ENCODE measurements at regions not wholly inside any gene's neighbourhood (a gene's known extent, or its start where the extent isn't known, plus 50 kb on each side); places are given as distances from the start of the nearest gene placed in this dataset.

DNA sequence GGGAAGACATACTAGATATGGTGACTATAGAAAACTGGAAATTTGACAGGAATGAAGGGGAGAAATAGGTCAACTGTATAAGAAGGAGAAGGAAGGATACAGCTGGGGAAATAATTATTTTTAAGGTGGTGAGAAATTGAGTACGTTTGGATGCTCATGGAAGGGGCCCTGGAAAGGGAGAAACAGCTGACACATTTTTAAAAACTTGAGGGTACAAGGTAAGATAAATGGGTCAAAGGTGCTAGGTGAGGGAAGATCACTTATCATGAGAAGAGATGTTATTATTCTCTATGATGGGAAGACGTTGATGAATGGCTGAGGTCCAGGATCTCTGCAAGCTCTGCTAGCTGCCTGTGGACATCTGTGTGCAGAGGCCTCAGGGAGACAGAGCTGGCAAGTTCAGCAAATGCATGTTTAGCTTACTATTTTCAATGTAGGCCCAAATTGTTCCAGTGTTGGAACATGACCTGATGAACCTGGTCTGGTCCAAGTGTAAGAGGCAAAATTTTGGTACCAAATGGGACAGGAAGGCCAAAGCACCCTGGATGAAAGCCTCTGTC is 181.7 kb downstream of the MTRR start:
- no peak for DNase-seq (ENCODE audit: low read depth)

DNA sequence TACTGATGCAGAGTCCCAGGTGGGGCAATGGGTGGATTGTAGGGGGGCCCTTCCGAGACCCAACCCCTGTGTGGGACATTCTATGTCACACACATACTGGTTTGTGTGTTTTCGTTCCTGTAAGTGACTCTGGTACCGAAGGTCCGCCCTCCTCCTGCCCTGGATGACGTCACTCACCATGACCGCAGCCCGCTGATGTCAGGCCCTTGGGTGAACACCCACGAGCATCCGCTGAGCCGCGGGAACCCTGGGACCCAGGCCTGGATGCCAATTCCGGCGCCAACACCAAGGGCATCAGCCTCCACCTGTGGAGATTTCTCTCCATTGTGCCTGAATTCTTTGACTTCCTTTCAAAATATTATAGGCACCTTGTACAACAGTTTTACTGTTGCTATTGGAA is 184.3 kb downstream of the MTRR start:
- no peak for DNase-seq (ENCODE audit: low read depth)

DNA sequence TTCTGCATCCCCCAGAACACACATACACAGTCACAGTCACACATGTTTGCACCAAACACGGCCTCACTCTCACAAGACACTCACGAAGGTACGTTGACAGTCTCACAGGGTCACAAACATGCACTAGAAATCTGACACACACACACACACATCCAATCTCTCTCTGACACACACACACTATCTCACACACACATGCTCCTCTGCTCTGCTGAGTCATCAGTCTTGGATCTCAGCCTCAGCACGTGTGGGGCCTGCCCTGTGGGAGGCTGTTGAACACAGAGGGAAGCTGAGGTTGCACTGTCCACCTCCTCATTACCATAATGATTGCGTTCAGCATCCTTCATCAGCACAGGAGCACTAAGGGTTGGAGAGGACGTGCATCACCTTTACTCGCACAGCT is 188.8 kb downstream of the MTRR start:
- DNase-seq (ENCODE audit: low read depth): no peak

DNA sequence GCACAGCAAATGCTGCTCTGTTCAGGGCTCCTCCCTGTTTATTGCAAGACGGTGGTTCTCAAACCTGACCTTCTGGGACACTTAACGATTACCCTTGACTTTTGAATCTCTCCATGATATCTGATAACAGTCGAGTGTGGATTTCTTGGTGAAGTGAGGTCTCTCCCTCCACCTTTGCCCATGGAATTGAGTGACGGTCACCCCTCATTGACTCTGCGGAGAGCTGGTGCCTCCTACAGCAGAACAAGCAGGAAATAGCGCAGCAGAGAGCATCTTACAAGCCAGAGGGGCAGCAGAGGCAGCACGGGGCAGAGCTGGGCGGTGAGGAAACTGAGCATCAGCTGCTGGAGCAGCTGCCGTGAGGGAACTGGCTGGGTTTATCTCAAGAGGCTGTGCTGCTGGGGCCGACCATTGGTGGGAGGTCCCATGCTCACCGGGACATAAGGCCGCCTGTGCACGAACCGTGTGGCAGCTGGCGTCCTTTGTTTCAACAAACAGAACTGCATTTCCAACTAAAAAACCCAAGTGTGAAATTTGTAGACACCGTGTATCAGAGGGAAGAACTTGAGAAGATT is 189.8 kb downstream of the MTRR start:
- DNase-seq (ENCODE audit: low read depth): no peak

DNA sequence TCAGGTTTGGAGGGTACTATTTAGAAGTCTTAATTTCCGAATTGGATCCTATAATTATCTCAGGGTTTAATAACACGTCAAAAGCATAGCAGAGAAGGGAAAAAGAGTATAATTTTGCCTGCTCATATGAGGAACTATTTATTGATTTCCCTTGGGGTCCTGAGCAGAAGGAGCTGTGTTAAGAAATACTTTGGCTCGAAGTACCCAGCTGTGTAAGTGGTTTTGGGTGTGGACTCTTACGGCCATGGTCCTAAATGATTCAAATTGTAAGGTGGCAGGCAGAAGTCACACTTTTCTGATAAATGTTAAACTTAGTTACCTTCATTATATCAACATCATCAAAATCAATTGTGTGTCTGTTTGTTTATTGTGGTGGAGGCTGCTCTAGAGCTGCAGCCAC is 190.4 kb downstream of the MTRR start:
- DNase-seq (ENCODE audit: low read depth): no peak

DNA sequence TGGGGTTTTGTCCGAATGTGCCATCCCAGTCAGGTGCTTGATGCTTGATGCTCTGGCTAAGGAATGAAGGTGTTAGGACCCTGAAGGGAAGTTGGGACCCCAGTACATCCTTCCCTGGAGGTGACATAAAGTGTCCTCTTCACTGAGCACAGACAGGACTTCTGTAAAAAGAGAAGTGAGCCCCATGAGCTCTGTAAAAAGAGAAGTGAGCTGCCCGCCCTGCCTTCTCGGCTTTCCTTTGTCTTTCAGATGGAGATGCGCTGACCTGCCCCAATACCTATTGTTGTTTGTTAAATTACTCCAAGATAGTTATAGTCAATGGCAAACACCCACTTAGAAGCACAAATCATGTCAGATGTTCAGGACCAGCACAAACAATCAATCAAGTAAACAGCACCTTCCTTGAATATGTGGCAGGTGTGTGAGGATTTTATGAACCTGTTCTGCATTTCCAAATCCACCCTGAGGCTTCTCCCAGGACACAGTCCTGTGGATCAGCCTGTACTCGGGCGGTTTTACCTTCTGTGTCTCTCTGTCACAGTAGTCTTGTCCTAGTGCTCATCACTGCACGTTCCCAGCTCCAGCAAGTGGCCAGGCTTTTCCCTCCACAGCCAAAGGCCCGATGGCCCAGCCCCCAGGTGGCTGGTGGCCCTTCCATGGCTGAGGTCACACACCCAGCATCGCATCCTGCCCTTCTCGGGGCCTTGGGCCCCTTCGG is 191.4 kb downstream of the MTRR start:
- DNase-seq (ENCODE audit: low read depth): no peak

DNA sequence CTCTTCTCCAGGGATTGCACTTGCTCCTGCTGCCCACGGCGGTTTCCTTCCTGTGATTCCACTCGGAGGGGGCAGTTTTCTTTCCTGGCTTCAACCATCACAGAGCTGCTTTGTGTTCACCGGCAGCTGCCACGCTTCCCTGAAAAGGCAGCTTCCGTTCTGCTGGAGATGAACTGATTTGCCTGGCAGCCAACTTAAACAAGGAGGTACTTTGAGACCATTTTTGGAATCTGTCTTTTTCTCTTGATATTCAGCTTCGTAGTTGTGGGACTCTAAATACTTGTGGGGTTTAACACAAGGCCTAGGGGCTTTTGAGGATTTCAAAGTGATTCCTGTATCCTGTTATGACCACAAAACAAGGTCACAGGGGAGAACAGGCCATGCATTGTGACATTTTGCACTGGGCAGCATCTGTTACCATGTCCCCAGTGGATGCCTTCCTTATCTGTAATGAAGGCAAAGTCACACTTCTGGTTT is 192.0 kb downstream of the MTRR start:
- peak; percentile 38 for DNase-seq (ENCODE audit: low read depth)

DNA sequence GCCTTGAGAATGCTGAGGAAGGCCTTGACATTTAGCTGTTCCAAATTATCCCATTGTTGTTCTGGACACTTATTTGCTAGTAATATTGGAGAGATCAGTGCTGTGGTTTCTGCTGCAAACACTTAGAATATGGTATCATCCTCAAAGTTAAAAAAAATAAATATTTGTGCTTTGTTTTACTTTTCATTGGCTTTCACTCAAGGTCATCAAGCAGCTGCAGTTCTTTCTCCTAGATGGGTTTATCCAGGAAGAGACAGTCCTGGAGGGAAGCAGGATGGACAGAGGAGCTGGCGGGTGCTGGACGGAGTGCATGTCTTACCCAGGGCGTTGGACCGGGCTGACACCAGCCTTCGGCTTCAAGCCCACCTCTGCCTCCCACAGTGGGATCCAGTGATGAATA is 193.6 kb downstream of the MTRR start:
- no peak for DNase-seq (ENCODE audit: low read depth)

DNA sequence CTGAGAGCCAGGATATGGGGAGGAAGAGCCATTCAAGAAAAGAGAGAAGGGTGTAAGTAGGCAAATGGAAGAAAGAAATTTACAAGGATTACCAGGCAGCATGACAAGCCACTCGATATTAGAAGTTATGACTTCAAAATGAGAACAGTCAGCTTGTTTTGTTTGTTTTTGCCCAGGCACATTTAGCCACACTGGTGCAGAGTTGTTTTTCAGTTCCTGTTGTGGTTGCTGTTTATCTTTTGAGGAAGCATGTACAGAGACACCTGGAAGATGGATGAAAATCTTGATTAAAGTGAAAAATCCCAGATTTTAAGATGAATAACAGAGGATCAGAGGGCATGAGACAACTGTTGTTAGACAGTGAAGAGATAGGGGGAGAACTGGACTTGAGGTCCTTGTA is 199.1 kb downstream of the MTRR start:
- no peak for DNase-seq (ENCODE audit: low read depth)

DNA sequence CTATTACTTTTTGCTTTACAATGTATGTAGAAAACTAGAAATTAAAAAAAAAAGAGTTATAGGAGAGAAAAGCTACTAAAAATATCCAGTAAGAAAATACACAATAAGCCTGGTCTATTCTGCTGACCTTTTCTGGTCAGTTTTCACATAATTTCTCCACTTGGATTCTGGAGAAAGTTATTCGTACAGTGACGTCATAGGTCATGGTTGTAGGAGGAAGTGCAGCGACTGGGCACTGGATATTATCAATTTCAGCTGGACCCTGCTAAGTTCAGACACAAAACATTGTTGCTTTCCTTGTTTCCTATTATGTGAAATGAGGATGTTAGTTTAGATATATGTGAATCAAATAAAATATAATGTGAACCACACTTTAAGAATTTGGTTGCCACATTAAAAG is 201.2 kb downstream of the MTRR start:
- no peak for DNase-seq (ENCODE audit: low read depth)

DNA sequence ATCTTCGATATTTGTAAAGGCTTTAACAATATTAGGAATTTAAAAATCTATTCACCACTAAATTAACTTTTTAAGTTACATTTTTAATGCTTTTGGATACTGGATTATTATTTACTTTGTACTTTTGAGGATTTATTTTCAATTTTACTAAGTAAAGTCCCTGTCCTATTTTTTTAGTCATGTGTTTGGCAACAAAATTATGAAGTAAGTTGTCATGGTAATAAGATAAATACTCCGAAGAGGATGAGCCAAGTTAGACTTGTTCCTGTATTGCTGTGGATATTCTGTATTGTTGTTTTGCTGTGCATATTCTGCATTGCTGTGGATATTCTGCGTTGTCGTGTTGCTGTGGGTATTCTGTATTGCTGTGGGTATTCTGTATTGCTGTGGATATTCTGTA is 210.1 kb downstream of the MTRR start:
- no peak for DNase-seq (ENCODE audit: low read depth)

DNA sequence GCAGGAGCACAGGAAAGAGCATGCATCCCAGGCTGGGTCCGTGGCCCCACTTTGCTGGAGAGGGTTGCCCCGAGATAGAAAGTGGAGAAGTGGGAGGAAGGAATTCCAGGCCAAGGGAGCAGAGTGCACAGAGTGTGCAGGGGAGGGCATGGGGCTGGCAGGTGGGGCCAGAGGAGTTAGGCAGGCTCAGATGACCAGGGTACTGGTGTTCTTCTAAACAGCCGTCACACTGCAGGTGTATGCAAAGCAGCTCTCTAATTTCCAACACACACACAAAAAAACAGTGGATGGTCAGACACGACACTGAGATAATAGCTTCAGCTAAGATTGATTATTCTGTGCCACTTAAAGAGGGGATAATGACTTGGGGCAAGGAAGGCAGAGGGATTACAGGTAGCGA is 212.2 kb downstream of the MTRR start:
- no peak for DNase-seq (ENCODE audit: low read depth)

DNA sequence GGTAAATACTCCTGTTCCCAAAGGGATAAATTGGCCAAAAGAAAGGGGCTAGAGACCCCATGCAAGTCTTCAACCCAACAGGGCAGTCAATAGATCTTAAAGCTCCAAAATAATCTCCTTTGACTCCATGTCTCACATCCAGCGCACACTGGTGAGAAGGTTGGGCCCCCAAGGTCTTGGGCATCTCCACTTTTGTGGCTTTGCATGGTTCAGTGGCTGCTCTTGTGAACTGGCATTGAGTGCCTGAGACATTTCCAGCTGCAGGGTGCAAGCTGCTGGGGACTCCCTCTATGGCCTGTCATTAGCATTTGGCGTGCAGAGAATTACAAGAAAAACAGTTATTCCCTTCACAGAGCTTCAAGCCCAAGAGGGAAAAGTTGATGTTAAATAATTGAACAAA is 224.7 kb downstream of the MTRR start:
- DNase-seq (ENCODE audit: low read depth): no peak

DNA sequence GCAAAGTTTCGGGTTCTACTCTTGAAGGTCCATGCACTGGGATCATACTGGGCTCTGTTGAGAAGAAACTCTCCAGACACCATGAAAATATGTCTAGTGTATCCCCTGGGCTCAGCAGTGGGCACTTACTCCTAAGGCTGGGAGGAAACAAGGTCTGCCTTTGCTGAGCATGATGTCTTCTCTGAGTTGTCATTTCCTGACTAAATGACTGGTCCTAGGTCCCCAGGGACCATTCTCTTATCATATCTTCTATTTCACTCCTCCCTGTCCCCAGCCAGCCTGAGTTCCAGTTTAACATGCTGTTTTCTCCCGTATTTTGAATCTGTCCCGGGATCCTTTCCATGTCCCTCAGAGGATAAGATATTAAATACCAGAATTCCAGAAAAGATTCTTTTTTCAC is 225.4 kb downstream of the MTRR start:
- DNase-seq (ENCODE audit: low read depth): no peak

DNA sequence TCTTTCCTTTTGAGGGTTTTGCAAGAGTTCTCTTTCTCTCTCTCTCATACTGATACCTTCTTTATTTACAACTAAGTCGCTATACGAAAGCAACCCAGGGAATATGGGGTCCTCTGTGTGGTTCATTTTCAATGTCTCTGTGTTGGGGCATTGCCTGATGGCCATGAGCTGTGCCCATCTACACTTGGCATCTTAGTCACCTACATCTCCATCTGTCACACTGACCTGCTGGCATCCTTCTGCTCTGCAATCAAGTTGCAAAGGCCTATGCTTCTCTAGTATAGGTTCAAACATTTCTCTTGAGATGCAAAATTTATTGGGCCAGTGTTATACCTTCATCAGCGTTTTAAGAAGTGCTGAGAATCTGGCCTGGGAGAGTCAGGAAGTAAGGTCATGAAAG is 228.2 kb downstream of the MTRR start:
- DNase-seq (ENCODE audit: low read depth): no peak

DNA sequence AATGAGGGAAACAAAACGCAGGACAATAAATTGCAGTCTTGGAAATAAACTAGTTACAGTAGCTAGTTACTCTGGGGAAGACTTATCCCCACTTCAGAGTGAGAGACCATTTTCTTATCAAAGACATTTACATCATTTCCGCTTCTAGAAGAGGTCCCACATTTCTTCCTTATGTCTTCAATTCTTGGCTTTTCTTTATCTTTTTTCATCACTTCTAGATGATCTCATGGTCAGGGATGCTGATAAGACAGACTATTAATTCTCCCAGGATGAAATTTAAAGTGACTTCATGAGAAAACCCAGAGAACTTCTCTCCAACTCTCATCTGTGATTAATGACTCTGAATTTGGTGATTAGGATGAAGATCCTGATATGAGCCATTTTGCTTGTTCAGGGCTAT is 229.1 kb downstream of the MTRR start:
- no peak for DNase-seq (ENCODE audit: low read depth)

DNA sequence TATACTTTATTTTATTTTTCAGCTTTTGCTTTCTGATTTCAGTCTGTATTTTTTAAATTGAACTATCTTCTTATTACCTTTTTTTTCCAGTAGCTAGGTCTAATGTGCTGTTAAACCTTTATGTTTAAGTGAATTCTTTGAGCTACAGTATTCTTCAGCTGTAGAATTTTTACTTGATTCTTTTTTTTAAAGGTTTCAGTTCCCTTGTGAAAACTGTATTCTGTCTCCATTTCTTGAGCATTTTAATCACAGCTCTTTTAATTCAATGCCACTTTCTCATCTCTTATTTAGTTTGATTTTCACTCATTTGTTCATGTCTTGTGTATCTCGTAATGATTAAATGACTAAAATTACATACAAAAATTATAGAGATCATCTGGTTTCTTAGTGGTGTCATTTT is 233.8 kb downstream of the MTRR start:
- no peak for DNase-seq (ENCODE audit: low read depth)

DNA sequence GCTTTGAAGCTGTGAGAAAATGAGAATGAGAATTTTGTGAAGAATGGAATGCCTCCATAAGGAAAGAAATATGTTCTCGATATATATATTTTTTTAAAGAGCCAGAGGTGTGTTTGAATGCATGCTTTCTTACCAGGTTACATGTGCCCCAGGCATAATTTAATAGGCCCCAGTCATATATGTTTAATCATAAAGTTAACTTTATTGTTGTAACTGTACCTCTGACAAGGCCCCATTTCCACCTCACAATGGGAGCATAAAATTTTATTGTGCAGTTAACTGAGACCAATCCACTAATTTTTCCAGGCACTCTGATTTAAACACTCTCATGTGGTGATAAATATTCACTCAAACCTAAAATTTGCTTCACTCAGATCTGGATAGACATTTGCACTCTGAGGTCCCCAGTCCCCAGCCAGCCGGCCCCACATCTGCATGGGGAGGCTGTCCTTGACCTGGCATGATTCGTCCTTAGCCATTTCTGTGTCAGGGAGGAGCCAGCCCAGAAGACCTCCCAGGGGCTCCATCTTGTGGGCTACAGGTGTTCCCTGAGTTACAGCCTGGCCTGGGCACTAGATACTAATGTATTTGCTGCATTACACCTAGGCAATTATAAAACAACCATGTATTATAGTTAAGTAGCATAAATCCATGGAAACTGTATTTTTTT is 245.8 kb downstream of the MTRR start:
- DNase-seq (ENCODE audit: low read depth): no peak

DNA sequence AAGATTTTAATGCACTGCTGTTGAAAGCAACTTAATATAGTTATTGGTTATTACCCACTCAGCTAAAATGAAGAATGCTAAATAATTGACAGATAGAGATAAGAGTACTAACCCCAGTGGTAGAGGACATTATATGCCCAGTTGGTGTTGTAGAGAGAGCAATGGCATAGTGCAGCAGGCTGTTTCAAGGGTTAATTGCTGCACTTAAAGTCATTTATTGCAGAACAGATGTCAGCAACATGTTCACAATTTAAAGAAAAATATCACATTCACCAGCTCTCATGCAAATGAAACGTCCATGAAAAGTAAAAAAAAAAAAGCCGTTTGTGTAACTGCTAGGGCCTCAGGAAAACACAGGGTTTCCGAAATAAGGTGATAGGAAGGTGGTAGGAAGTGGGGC is 254.6 kb downstream of the MTRR start:
- DNase-seq (ENCODE audit: low read depth): no peak

DNA sequence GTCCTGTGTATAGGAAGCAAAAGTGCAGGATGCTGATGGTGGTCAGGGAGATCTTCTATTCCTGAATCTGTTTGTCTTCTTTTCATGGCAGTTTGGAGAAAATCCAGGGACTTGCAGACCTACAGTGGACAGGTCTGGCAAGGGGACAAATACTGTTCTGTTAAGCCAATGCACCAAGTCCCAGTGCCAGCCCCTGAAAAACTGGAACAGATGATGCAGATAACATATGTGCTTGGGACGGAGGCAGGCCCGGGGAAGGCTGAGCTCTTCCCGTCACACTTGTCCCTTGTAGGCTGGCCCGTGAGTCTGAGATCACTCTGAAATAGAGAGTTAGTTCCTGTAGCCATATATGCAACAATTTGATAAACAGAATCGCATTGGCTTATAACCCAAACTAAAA is 265.7 kb downstream of the MTRR start:
- no peak for DNase-seq (ENCODE audit: low read depth)

DNA sequence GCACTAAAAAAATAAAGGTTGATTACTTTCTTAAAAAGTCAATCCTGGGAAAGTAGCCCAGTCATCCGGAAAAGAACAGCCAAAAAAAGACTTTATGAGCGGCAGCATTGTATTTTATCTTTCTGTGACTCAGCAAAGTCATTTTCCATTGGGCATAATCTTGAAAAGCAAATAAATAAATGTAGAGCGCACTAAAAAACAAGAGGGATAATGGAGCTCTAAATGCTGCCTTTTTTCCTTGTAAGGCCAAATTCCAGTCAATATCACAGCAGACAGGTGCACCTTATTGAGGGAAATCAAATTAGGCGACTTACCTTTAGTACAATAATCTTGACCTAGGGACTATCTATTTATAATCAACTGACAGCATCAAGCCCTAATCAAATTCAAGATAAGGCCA is 266.8 kb downstream of the MTRR start:
- no peak for DNase-seq (ENCODE audit: low read depth)

DNA sequence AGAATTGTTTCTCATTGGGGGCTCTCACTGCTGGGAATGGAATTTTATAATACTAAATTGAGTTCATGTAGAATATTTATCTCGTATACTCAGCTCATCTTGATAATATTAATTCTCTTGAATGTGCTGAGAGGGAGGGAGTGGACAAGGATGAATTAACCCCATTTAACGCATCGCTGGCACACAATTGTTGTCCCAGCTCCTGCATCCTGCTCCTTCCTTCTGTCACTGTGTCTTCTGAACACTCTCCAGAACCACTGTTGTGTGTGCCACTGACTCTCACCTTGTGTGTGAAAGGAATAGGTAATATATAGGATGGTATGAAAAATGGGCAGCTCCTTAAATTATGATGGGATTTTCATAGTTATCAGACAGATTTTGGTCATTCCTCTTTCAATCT is 267.3 kb downstream of the MTRR start:
- no peak for DNase-seq (ENCODE audit: low read depth)

DNA sequence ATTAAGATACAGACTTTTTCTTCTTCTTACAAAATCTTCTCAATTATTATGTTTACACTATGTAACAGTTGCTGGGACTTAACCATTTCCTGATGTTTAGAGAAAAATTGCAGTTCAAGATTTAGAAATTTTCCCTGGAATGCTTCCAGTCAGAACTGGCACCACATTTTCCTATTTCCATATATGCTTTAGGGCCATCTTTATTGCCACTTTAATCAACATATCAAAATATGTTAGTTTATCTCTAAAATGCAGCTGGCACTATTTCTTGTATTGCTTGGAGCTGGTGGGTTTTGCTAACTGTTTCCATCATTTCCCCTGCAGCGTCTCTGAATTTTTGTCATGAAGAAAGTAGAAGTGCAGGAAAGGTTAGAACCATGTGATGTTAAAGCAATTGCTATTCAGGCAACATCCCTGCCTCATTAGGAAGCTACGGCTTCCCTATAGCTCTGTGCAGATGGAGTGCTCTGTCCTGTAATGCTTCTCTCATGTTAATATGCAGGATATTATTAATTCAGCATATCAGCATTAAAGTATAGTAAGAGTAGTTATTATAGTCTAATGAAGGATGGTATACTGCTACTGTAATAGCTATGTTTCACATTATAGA is 269.1 kb downstream of the MTRR start:
- no peak for DNase-seq (ENCODE audit: low read depth)
